BLaER1 (cell line): ENCODE measurements at regions not wholly inside any gene's neighbourhood (a gene's known extent, or its start where the extent isn't known, plus 50 kb on each side); places are given as distances from the start of the nearest gene placed in this dataset.

Experiments used
- H3K27ac ChIP-seq: shearing (Covaris generic); formaldehyde crosslinking; 2 replicates; pipeline ENCODE4 v1.8.1; 2022
- H3K27me3 ChIP-seq: shearing (Covaris generic); formaldehyde crosslinking; 2 replicates; pipeline ENCODE4 v1.8.1; 2022
- H3K36me3 ChIP-seq: shearing (Covaris generic); formaldehyde crosslinking; 2 replicates; pipeline ENCODE4 v1.8.1; 2022
- H3K4me1 ChIP-seq: shearing (Covaris generic); formaldehyde crosslinking; 2 replicates; pipeline ENCODE4 v1.8.1; 2022
- H3K4me2 ChIP-seq: shearing (Covaris generic); formaldehyde crosslinking; 2 replicates; pipeline ENCODE4 v1.8.1; 2022
- H3K4me3 ChIP-seq: shearing (Covaris generic); formaldehyde crosslinking; 2 replicates; pipeline ENCODE4 v1.8.1; 2022
- H3K9ac ChIP-seq: shearing (Covaris generic); formaldehyde crosslinking; 2 replicates; pipeline ENCODE4 v1.8.1; 2022
- H3K9me3 ChIP-seq: shearing (Covaris generic); formaldehyde crosslinking; 2 replicates; pipeline ENCODE4 v1.8.1; 2022
- H4K20me1 ChIP-seq: shearing (Covaris generic); formaldehyde crosslinking; 2 replicates; pipeline ENCODE4 v1.8.1; 2022
- Cebpa-rat ChIP-seq: shearing (Covaris generic); IDR thresholded peaks from 2 replicates; pipeline ENCODE4 v1.8.1; 2022

DNA sequence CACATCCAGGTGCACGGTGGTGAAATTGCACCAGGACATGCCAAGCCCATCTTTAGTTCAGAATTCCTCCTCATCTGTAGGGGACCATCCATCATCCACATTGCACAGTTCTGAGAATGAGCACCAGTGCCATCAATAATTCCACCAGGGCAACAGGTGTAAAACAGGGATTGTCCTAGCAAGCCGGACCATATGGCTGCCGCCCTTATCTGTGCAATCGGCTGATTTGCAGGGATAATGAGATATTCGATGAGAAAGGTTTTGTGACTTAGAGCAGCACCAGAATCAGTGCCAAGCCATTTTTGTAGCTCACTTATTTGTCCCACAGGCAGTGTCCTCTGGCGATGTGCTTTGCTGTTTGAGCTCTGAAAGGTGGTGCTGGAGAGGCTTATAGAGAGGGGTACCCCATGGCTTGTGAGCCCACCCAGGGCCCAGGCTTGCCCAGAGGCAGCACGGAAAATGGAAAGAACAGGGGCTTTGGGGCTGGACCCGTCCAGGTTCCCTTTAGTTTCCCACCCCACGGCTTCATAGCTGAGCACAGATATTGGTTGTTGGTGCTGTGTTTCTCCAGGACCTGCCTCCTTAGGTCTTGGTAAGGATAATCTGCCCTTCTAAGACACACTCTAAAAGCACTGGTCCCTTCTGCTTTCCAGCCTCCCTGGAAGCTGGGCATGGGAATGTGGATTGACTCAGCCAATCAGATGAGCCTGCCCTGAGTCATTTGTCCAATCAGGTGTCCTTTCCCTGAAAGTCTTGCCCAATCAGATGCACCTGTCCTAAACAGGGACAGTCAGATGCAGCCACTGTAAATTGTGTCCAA is 84.0 kb upstream of the SHANK2 start:
- no peak for TF ChIP-seq Cebpa-rat
- H3K9me3 ChIP-seq, result peaks cover 7% of the 10 kb centered on the region; the same call in 1 of the 2 replicates
- H4K20me1 ChIP-seq, result no peaks in the 10 kb centered on the region
- no peak overlapping the region for H3K9ac ChIP-seq
- H3K4me3 ChIP-seq, result no peak overlapping the region
- no peaks in the 10 kb centered on the region for H3K36me3 ChIP-seq
- no peaks in the 10 kb centered on the region for H3K27me3 ChIP-seq
- no peak overlapping the region for H3K27ac ChIP-seq
- H3K4me2 ChIP-seq, result no peak overlapping the region
- 0 out of 2 replicates have a peak, but pooled peaks cover 5% of the 10 kb centered on the region for H3K4me1 ChIP-seq

- no peak overlapping the region for H3K27ac ChIP-seq
- no peak overlapping the region for H3K9ac ChIP-seq
- 0 out of 2 replicates have a peak, but pooled peaks cover 5% of the 10 kb centered on the region for H3K4me1 ChIP-seq
- no peaks in the 10 kb centered on the region for H3K36me3 ChIP-seq
- no peak overlapping the region for H3K4me3 ChIP-seq
- H3K4me2 ChIP-seq, result no peak overlapping the region
- no peak for TF ChIP-seq Cebpa-rat
- no peaks in the 10 kb centered on the region for H3K27me3 ChIP-seq
- peaks cover 7% of the 10 kb centered on the region; the same call in 1 of the 2 replicates for H3K9me3 ChIP-seq
- no peaks in the 10 kb centered on the region for H4K20me1 ChIP-seq
These were observed 83.0 kb upstream of the SHANK2 start for GRCh38 chr11:71335371-71335770.

- Histone ChIP-seq H3K4me1 (no peaks in the 10 kb centered on the region), H3K36me3 (no peaks in the 10 kb centered on the region), H3K27me3 (no peaks in the 10 kb centered on the region), H3K4me2 (no peak overlapping the region), H3K4me3 (no peak overlapping the region), H3K9ac (no peak overlapping the region), H3K9me3 (peaks cover 7% of the 10 kb centered on the region; the same call in 1 of the 2 replicates), H3K27ac (no peak overlapping the region), H4K20me1 (no peaks in the 10 kb centered on the region)
- TF ChIP-seq Cebpa-rat, result no peak
These were observed 81.8 kb upstream of the SHANK2 start for GRCh38 chr11:71334191-71334590.

DNA sequence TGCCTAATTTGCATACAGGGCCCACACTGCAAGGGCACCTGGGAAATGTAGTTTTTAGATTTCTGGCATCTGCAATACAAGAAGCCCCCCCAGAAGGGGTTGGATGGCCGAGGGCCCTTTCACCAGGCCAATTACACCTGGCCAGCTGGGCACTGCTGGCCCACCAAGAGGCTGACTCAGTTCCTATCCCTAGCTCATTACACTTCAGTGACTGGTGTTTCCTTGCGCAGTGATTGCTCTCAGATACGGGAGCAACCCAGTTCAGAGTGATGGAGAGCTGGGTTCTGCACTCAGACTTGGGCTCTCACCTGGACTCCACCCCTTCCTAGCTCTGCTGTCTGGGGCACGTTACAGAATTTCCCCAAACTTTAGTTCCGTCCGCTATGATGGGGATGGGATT is 81.1 kb upstream of the SHANK2 start:
- TF ChIP-seq Cebpa-rat, result no peak
- H3K27ac ChIP-seq, result no peak overlapping the region
- H3K4me2 ChIP-seq, result no peak overlapping the region
- no peaks in the 10 kb centered on the region for H3K36me3 ChIP-seq
- no peak overlapping the region for H3K4me3 ChIP-seq
- no peaks in the 10 kb centered on the region for H4K20me1 ChIP-seq
- no peak overlapping the region for H3K9ac ChIP-seq
- peaks cover 7% of the 10 kb centered on the region; the same call in 1 of the 2 replicates for H3K9me3 ChIP-seq
- no peaks in the 10 kb centered on the region for H3K27me3 ChIP-seq
- no peaks in the 10 kb centered on the region for H3K4me1 ChIP-seq

DNA sequence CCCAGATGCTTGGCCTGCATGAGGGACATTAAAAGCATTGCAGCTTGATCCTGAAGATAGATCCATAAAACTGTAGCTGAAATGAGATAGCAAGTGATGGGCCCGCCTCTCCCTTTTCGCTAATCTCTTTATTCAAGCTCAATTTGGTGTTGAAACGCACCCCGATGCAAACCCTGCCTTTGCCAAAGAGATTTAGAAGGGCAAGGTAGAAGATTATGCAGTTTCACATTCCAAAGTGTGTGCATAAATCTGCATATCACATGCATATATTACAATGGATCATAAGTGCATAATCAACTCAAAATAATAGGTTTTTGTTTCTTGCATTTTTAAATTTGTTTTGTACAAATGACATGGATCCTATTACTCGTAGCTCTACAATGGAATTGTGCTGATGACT is 80.1 kb upstream of the SHANK2 start:
- Histone ChIP-seq H3K27ac (no peak overlapping the region), H3K9ac (no peak overlapping the region), H3K27me3 (no peaks in the 10 kb centered on the region), H4K20me1 (no peaks in the 10 kb centered on the region), H3K9me3 (peaks cover 7% of the 10 kb centered on the region; the same call in 1 of the 2 replicates), H3K4me1 (no peaks in the 10 kb centered on the region), H3K4me3 (no peak overlapping the region), H3K36me3 (no peaks in the 10 kb centered on the region), H3K4me2 (no peak overlapping the region)
- no peak for TF ChIP-seq Cebpa-rat

- no peaks in the 10 kb centered on the region for H3K27me3 ChIP-seq
- H3K4me3 ChIP-seq, result no peak overlapping the region
- no peak overlapping the region for H3K9ac ChIP-seq
- no peaks in the 10 kb centered on the region for H3K4me1 ChIP-seq
- H3K9me3 ChIP-seq, result peaks cover 7% of the 10 kb centered on the region; the same call in 1 of the 2 replicates
- no peaks in the 10 kb centered on the region for H4K20me1 ChIP-seq
- no peaks in the 10 kb centered on the region for H3K36me3 ChIP-seq
- TF ChIP-seq Cebpa-rat, result no peak
- H3K4me2 ChIP-seq, result no peak overlapping the region
- H3K27ac ChIP-seq, result no peak overlapping the region
These were observed 79.7 kb upstream of the SHANK2 start for GRCh38 chr11:71332046-71332445.

DNA sequence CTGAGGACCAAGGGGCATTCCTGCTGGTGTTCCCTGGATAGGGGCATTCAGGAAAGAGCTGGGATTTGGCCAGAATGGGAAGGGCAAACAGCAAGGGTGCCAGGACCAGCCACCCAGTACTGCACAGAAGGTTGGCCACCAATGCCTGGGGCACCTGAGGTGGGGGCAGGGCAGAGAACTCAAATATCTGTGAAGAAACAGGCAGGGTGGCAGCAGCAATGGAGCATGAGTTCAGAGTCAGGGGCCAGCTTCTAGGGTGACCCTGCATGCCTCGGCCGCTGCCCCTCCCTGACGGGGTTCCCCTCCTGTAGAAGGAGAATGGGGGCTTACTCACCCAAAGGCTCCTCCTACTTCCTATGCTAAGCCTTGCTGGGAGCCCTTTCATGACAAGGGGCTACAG is 79.3 kb upstream of the SHANK2 start:
- H3K9me3 ChIP-seq, result peaks cover 7% of the 10 kb centered on the region; the same call in 1 of the 2 replicates
- no peaks in the 10 kb centered on the region for H3K27me3 ChIP-seq
- no peaks in the 10 kb centered on the region for H3K4me1 ChIP-seq
- no peak overlapping the region for H3K9ac ChIP-seq
- H4K20me1 ChIP-seq, result no peaks in the 10 kb centered on the region
- H3K4me3 ChIP-seq, result no peak overlapping the region
- no peak for TF ChIP-seq Cebpa-rat
- no peak overlapping the region for H3K27ac ChIP-seq
- H3K36me3 ChIP-seq, result no peaks in the 10 kb centered on the region
- no peak overlapping the region for H3K4me2 ChIP-seq

DNA sequence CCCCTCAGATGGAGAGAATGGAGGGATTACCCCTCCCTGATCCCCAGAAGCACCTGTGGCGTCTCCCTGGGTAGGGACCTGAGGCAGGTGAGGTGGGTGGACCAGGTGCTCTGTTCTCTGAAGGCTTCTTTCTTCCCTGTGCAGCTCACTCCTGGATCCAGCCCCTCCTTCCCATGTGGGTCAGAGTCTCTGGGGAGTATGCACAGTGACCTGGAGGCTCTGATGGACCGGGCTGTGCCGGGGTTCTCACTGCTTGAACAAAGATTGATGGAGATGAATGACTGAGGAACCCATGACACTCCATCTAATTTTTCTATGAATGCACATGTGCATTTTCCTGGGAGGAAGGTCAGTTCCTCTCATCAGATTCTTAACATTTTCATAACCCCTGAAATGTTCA is 78.6 kb upstream of the SHANK2 start:
- no peak overlapping the region for H3K4me3 ChIP-seq
- H3K27ac ChIP-seq, result no peak overlapping the region
- H3K4me1 ChIP-seq, result no peaks in the 10 kb centered on the region
- no peak overlapping the region for H3K4me2 ChIP-seq
- peaks cover 7% of the 10 kb centered on the region; the same call in 1 of the 2 replicates for H3K9me3 ChIP-seq
- no peak overlapping the region for H3K9ac ChIP-seq
- H3K36me3 ChIP-seq, result no peaks in the 10 kb centered on the region
- H4K20me1 ChIP-seq, result no peaks in the 10 kb centered on the region
- TF ChIP-seq Cebpa-rat, result no peak
- H3K27me3 ChIP-seq, result no peaks in the 10 kb centered on the region

DNA sequence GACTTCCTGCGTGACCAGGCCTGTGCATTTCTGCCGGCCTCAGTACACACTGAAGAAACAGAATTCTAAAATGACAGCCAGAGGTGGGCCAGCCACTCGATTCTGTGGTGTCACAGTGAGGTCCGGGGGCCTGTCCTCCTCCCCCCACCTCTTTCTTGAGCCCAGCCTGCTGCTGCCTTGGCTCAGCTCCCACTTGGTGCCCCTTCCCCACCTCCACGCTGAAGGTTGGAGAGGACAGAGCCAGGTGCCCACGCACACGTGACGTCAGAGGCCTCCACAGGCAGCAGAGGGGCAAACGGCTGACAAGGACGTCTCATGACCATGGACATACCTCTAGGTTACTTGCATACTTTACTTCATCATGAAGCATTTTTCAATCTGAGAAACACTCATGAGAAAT is 78.0 kb upstream of the SHANK2 start:
- TF ChIP-seq Cebpa-rat, result no peak
- H4K20me1 ChIP-seq, result no peaks in the 10 kb centered on the region
- H3K9ac ChIP-seq, result no peak overlapping the region
- H3K4me2 ChIP-seq, result no peak overlapping the region
- no peak overlapping the region for H3K27ac ChIP-seq
- no peaks in the 10 kb centered on the region for H3K27me3 ChIP-seq
- no peak overlapping the region for H3K4me3 ChIP-seq
- no peaks in the 10 kb centered on the region for H3K36me3 ChIP-seq
- H3K4me1 ChIP-seq, result no peaks in the 10 kb centered on the region
- H3K9me3 ChIP-seq, result peaks cover 7% of the 10 kb centered on the region; the same call in 1 of the 2 replicates

GRCh38 chr11:71329786-71330185 is 77.4 kb upstream of the SHANK2 start:
- no peaks in the 10 kb centered on the region for H3K4me1 ChIP-seq
- no peak overlapping the region for H3K9ac ChIP-seq
- no peaks in the 10 kb centered on the region for H4K20me1 ChIP-seq
- no peaks in the 10 kb centered on the region for H3K27me3 ChIP-seq
- peaks cover 7% of the 10 kb centered on the region; the same call in 1 of the 2 replicates for H3K9me3 ChIP-seq
- H3K36me3 ChIP-seq, result no peaks in the 10 kb centered on the region
- H3K4me2 ChIP-seq, result no peak overlapping the region
- H3K27ac ChIP-seq, result no peak overlapping the region
- no peak overlapping the region for H3K4me3 ChIP-seq
- TF ChIP-seq Cebpa-rat, result no peak
